Activated naive CD8-positive, alpha-beta T cell treated with anti-CD3 and anti-CD28 coated beads for 36 hours (primary cell): ENCODE measurements at regions not wholly inside any gene's neighbourhood (a gene's known extent, or its start where the extent isn't known, plus 50 kb on each side); places are given as distances from the start of the nearest gene placed in this dataset.

Experiments used
- DNase-seq: peaks from one replicate; pipeline ENCODE4 v3.0.0; 2021
- H3K27ac Mint-ChIP-seq: one replicate; pipeline ENCODE4 v1.8.0; 2022; ENCODE audit warnings: mild to moderate bottlenecking, moderate library complexity, mixed read lengths
- H3K27me3 Mint-ChIP-seq: one replicate; pipeline ENCODE4 v1.8.0; 2022; ENCODE audit warnings: mild to moderate bottlenecking, mixed read lengths
- H3K36me3 Mint-ChIP-seq: one replicate; pipeline ENCODE4 v1.8.0; 2021; ENCODE audit warnings: mild to moderate bottlenecking, mixed read lengths
- H3K4me1 Mint-ChIP-seq: one replicate; pipeline ENCODE4 v1.8.0; 2021; ENCODE audit warnings: mixed read lengths
- H3K4me3 Mint-ChIP-seq: one replicate; pipeline ENCODE4 v1.8.0; 2022; ENCODE audit warnings: mild to moderate bottlenecking, moderate library complexity, mixed read lengths
- H3K9me3 Mint-ChIP-seq: one replicate; pipeline ENCODE4 v1.8.0; 2022; ENCODE audit warnings: mixed read lengths

- H3K9me3 Mint-ChIP-seq = no peaks in the 10 kb centered on the region
These were observed 186.4 kb upstream of the FAM98A start for GRCh38 chr2:33785201-33786106.

GRCh38 chr2:33784488-33784887, 185.4 kb upstream of the FAM98A start:
- H3K4me3 Mint-ChIP-seq = no peak overlapping the region
- no peaks in the 10 kb centered on the region for H3K36me3 Mint-ChIP-seq
- DNase-seq = no peak
- H3K9me3 Mint-ChIP-seq = no peaks in the 10 kb centered on the region
- H3K27me3 Mint-ChIP-seq = no peaks in the 10 kb centered on the region
- no peaks in the 10 kb centered on the region for H3K4me1 Mint-ChIP-seq
- H3K27ac Mint-ChIP-seq = no peak overlapping the region

More at GRCh38 chr2:33785201-33786106, 186.4 kb upstream of the FAM98A start:
- Mint-ChIP-seq H3K36me3 (no peaks in the 10 kb centered on the region), H3K4me1 (no peaks in the 10 kb centered on the region), H3K27me3 (no peaks in the 10 kb centered on the region), H3K27ac (no peak overlapping the region), H3K4me3 (no peak overlapping the region)
- DNase-seq = no peak

- H3K4me1 Mint-ChIP-seq = no peaks in the 10 kb centered on the region
- H3K4me3 Mint-ChIP-seq = no peak overlapping the region
- DNase-seq = no peak
- H3K27ac Mint-ChIP-seq = no peak overlapping the region
- no peaks in the 10 kb centered on the region for H3K9me3 Mint-ChIP-seq
- H3K36me3 Mint-ChIP-seq = no peaks in the 10 kb centered on the region
- H3K27me3 Mint-ChIP-seq = no peaks in the 10 kb centered on the region
These were observed 183.5 kb upstream of the FAM98A start for GRCh38 chr2:33782395-33783230.

GRCh38 chr2:33777786-33778185, 178.7 kb upstream of the FAM98A start:
- DNase-seq = no peak
- Mint-ChIP-seq H3K36me3 (no peaks in the 10 kb centered on the region), H3K27me3 (peaks cover 3% of the 10 kb centered on the region), H3K27ac (no peak overlapping the region), H3K4me1 (no peaks in the 10 kb centered on the region), H3K9me3 (no peaks in the 10 kb centered on the region), H3K4me3 (no peak overlapping the region)

GRCh38 chr2:33775306-33775705, 176.2 kb upstream of the FAM98A start:
- Mint-ChIP-seq H3K36me3 (no peaks in the 10 kb centered on the region), H3K4me1 (no peaks in the 10 kb centered on the region), H3K4me3 (no peak overlapping the region), H3K27me3 (peaks cover 3% of the 10 kb centered on the region), H3K27ac (no peak overlapping the region), H3K9me3 (no peaks in the 10 kb centered on the region)
- no peak for DNase-seq

- H3K4me1 Mint-ChIP-seq = no peaks in the 10 kb centered on the region
- no peaks in the 10 kb centered on the region for H3K9me3 Mint-ChIP-seq
- no peak overlapping the region for H3K27ac Mint-ChIP-seq
- DNase-seq = no peak
- no peak overlapping the region for H3K4me3 Mint-ChIP-seq
- no peaks in the 10 kb centered on the region for H3K36me3 Mint-ChIP-seq
- peaks cover 7% of the 10 kb centered on the region for H3K27me3 Mint-ChIP-seq
These were observed 170.9 kb upstream of the FAM98A start for GRCh38 chr2:33770023-33770422.

GRCh38 chr2:33766175-33766574, 167.1 kb upstream of the FAM98A start:
- Mint-ChIP-seq H3K36me3 (no peaks in the 10 kb centered on the region), H3K4me3 (no peak overlapping the region), H3K27me3 (peaks cover 7% of the 10 kb centered on the region), H3K27ac (no peak overlapping the region), H3K9me3 (peaks cover 2% of the 10 kb centered on the region), H3K4me1 (no peaks in the 10 kb centered on the region)
- no peak for DNase-seq

- no peak overlapping the region for H3K27ac Mint-ChIP-seq
- peaks cover 7% of the 10 kb centered on the region for H3K27me3 Mint-ChIP-seq
- H3K4me1 Mint-ChIP-seq = no peaks in the 10 kb centered on the region
- no peaks in the 10 kb centered on the region for H3K36me3 Mint-ChIP-seq
- H3K9me3 Mint-ChIP-seq = peaks cover 2% of the 10 kb centered on the region
- no peak overlapping the region for H3K4me3 Mint-ChIP-seq
- no peak for DNase-seq
These were observed 166.0 kb upstream of the FAM98A start for GRCh38 chr2:33765122-33765521.

GRCh38 chr2:33764551-33764950, 165.5 kb upstream of the FAM98A start:
- H3K4me3 Mint-ChIP-seq = no peak overlapping the region
- no peaks in the 10 kb centered on the region for H3K36me3 Mint-ChIP-seq
- H3K4me1 Mint-ChIP-seq = no peaks in the 10 kb centered on the region
- no peak for DNase-seq
- H3K27ac Mint-ChIP-seq = no peak overlapping the region
- peaks cover 7% of the 10 kb centered on the region for H3K27me3 Mint-ChIP-seq
- H3K9me3 Mint-ChIP-seq = peaks cover 2% of the 10 kb centered on the region

GRCh38 chr2:33763671-33764310, 164.7 kb upstream of the FAM98A start:
- Mint-ChIP-seq H3K4me1 (no peaks in the 10 kb centered on the region), H3K4me3 (no peak overlapping the region), H3K36me3 (no peaks in the 10 kb centered on the region), H3K27ac (no peak overlapping the region), H3K27me3 (peaks cover 7% of the 10 kb centered on the region), H3K9me3 (peaks cover 5% of the 10 kb centered on the region)
- DNase-seq = no peak

- Mint-ChIP-seq H3K27ac (no peak overlapping the region), H3K4me1 (no peaks in the 10 kb centered on the region), H3K27me3 (peaks cover 7% of the 10 kb centered on the region), H3K9me3 (peaks cover 5% of the 10 kb centered on the region), H3K36me3 (no peaks in the 10 kb centered on the region), H3K4me3 (no peak overlapping the region)
- DNase-seq = no peak
These were observed 163.5 kb upstream of the FAM98A start for GRCh38 chr2:33762636-33763035.

GRCh38 chr2:33746208-33746800, 147.2 kb upstream of the FAM98A start:
- no peaks in the 10 kb centered on the region for H3K36me3 Mint-ChIP-seq
- no peak overlapping the region for H3K27ac Mint-ChIP-seq
- no peaks in the 10 kb centered on the region for H3K4me1 Mint-ChIP-seq
- H3K9me3 Mint-ChIP-seq = no peaks in the 10 kb centered on the region
- DNase-seq = no peak
- H3K4me3 Mint-ChIP-seq = no peak overlapping the region
- H3K27me3 Mint-ChIP-seq = peaks cover 19% of the 10 kb centered on the region

- no peak for DNase-seq
- H3K9me3 Mint-ChIP-seq = peaks cover 1% of the 10 kb centered on the region
- H3K36me3 Mint-ChIP-seq = no peaks in the 10 kb centered on the region
- no peaks in the 10 kb centered on the region for H3K27me3 Mint-ChIP-seq
- no peaks in the 10 kb centered on the region for H3K4me1 Mint-ChIP-seq
- H3K4me3 Mint-ChIP-seq = no peak overlapping the region
- no peak overlapping the region for H3K27ac Mint-ChIP-seq
These were observed 136.0 kb upstream of the FAM98A start for GRCh38 chr2:33735096-33735495.

- DNase-seq = no peak
- no peaks in the 10 kb centered on the region for H3K27me3 Mint-ChIP-seq
- no peak overlapping the region for H3K4me3 Mint-ChIP-seq
- no peaks in the 10 kb centered on the region for H3K4me1 Mint-ChIP-seq
- H3K27ac Mint-ChIP-seq = no peak overlapping the region
- no peaks in the 10 kb centered on the region for H3K36me3 Mint-ChIP-seq
- peaks cover 1% of the 10 kb centered on the region for H3K9me3 Mint-ChIP-seq
These were observed 131.7 kb upstream of the FAM98A start for GRCh38 chr2:33730804-33731203.

- no peak overlapping the region for H3K4me3 Mint-ChIP-seq
- H3K27ac Mint-ChIP-seq = no peak overlapping the region
- no peaks in the 10 kb centered on the region for H3K36me3 Mint-ChIP-seq
These were observed 131.1 kb upstream of the FAM98A start for GRCh38 chr2:33730193-33730592.

More at GRCh38 chr2:33730193-33730592, 131.1 kb upstream of the FAM98A start:
- Mint-ChIP-seq H3K27me3 (no peaks in the 10 kb centered on the region), H3K4me1 (no peaks in the 10 kb centered on the region), H3K9me3 (peaks cover 1% of the 10 kb centered on the region)
- no peak for DNase-seq
